Daoy (cell line): ENCODE measurements at regions not wholly inside any gene's neighbourhood (a gene's known extent, or its start where the extent isn't known, plus 50 kb on each side); places are given as distances from the start of the nearest gene placed in this dataset.

Experiments
- DNase-seq: peaks from one replicate; pipeline ENCODE4 v3.0.0-alpha.2; 2015; ENCODE audit warnings: low read depth

DNA sequence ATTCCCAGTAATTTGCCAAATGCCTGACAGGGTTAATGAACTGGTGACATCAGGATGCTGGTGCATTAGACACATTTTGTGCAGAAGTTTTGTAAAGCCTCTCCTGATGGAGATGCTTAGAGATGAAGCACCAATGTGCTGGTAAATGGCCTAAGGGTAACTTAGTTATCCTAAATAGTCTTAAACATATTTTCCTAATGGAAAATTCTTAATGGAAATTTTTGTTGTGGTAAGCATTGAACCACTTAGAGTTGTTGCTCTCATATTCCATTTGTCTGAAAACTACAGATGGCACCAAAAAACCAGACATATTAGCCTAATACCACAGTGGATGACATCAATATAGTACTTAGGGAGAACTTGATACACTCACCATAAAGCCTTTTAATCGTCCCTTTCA, 154.5 kb upstream of the ANK2 start:
- DNase-seq = no peak

GRCh38 chr4:112895811-112896608, 153.4 kb upstream of the ANK2 start:
- DNase-seq = peak; percentile 11

DNA sequence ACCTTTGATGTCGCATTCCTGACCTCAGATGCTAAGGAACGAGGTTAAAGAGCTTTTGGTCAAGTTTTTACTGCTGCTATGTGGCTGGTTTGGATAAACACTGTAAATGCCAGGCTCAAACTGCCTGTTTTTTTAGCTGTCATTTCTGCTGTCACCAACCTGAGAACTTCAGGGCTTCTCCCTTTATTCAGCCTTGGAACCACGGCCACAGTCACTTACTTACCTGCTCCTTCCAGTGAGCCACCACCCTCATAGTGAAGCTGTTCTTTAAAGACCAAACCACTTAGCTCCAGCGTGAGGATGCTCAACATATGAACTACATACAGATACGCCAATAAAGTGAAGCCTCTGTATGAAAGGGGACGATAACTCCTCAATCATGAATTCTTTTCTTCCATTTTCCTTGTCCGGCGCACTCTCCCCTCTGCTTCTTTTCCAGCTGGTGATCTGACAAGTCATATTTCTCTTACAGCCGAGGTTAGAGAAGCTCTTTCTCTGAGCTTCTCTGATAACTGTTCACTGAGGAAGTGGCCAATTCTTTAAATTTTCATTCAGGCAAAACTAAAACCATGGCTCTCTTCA, 152.8 kb upstream of the ANK2 start:
- no peak for DNase-seq

- DNase-seq = no peak
Measured at GRCh38 chr4:112897543-112897942, 151.9 kb upstream of the ANK2 start.

- DNase-seq = no peak
Measured at GRCh38 chr4:112898357-112899141, 150.9 kb upstream of the ANK2 start.

DNA sequence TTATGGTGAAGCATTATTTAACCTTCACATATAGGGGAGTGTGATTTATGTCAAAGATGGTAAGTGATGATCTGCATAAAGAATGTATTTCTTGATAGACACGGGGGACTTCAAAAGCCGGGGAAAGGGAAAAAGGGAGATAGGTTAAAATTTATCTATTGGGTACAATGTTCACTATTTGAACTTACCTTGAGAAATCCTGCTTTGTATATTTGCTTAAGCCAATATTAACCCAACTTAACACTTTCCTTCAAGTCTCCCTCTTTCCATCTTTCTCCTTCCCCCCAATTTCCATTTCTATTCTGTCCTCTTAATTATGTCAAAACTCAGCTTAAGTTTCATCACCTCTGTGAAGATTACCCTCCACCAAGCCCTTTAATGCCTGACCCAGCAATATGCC, 149.0 kb upstream of the ANK2 start:
- DNase-seq = no peak

DNA sequence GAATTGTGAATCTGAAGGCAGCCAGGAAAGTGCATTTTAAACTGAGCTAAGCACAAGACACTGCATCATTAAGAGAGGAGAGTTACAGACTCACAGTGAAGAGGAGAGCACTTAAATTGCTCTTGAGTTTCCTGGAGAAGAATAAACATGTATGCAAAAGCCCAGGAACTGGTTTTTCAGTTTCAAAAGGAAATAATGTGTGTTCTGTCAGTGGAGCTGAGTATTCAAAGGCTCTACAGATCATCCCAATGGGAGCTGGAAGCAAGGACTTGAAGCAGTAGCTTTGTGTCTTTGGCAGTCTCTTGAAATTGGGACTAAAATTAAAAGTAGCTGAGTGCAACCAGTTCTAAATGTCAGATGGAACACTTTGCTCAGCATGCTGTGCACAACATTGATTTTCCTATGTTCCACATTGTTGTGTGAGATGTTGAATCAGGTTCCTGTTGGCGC, 147.5 kb upstream of the ANK2 start:
- no peak for DNase-seq

- DNase-seq = no peak
Measured at GRCh38 chr4:112905728-112906127, 143.7 kb upstream of the ANK2 start.

DNA sequence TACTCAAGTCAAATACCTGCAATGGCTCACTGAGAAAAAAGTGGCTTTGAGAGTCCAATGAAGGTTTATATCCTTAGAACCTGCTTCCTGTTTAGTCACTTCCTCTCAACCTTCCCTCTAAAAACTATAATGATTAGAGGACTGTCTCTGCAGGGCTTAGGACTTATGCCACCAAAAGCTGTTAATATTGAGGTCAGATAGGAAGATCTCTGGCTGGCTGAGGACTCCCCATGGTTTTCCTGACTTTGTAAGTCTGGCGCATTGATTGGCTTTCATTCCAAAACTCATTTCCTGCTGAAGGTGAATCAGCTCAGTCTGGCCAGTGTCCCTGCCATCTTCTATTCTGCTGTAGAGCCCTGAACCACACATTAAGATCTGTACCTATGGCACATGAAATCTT, 140.9 kb upstream of the ANK2 start:
- peak; percentile 12 for DNase-seq

DNA sequence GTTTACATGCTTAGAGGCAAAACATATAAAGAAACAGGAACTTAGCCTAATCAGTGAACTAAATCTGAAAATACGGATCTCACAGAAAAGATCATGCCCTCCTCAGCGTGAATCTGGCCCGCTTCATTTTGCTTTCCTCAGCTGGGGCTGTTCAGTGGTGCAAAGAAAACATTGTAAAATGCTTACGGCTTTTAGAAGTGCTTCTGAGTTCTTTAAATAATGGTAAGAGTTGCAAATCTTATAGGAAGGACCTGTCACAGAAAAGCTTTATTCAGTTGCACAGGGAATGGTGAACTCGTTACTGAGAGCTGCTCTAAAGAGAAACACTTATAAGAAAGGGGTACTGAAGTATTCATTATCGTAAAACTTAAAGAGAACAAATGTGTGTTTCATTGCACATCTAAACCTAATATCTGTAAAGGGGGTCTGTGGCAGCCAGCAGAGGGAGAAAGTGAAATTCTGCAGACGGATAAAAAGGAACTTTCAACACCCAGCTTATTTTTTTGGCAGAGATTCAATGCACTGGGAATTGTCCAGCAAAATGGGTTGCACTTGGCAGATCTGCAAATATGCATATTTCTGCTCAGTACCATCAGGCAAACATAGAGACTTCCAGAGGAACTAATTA, 139.2 kb upstream of the ANK2 start:
- DNase-seq = no peak

- DNase-seq = peak; percentile 19
Measured at GRCh38 chr4:112916868-112917267, 132.6 kb upstream of the ANK2 start.

- DNase-seq = no peak
Measured at GRCh38 chr4:112923516-112923915, 125.9 kb upstream of the ANK2 start.

- DNase-seq = no peak
Measured at GRCh38 chr4:112926819-112927218, 122.6 kb upstream of the ANK2 start.

DNA sequence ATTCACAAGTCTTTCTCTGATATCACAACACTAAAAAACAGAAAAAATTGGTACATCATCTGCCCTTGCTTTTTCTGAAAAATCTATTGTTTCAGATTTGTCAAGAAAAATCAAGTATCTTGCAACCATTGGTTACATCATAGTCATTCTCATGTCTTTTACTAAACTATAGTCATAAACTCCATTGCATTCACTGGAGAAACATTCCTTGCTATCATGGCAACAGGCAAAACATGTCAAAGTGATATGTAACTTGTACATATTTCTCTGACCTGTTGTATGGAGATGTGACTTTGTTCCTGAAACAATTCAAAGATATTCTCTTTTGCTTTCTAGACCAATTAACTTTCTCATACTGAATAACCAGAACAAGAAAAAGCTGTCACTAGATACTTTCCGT, 121.9 kb upstream of the ANK2 start:
- no peak for DNase-seq

- no peak for DNase-seq
Measured at GRCh38 chr4:112931001-112931400, 118.5 kb upstream of the ANK2 start.

DNA sequence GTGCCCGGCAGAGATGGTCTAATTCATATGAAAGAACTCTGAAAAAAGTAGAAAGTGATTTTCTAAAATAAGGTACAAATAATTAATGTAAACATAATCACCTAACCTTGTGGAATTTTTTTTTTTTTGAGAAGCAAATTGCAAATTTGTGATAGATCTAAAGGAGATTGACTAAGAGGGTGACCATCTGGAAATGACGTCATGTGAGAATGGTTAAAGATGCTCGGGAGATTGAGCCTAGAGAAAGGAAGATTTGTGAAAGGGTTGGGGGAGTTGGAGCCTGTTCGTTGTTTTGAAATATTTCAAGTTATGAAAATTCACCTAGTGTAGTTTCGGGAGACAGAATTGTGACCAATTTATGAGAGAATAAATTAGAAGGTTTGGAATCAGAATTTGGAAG, 115.7 kb upstream of the ANK2 start:
- DNase-seq = no peak

GRCh38 chr4:112938461-112939058, 110.9 kb upstream of the ANK2 start:
- peak; percentile 2 for DNase-seq

DNA sequence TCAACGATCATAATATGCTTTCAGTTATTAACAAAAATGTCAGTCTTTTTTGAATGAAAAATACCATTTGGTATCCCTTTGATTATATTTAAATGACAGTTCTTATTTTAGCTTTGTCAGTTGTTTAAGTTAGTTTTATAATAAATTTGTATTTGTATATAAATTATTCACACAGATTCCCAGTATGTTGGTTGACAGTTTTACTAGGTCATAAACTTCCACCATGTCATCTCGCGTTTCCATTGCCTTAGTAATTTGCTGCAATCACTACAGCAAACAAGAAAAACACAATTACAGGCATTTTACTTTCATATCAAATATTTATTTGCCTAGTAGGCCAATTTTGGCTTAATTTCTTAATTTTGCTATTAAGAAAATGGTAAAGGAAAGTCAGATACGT, 109.6 kb upstream of the ANK2 start:
- DNase-seq = no peak

DNA sequence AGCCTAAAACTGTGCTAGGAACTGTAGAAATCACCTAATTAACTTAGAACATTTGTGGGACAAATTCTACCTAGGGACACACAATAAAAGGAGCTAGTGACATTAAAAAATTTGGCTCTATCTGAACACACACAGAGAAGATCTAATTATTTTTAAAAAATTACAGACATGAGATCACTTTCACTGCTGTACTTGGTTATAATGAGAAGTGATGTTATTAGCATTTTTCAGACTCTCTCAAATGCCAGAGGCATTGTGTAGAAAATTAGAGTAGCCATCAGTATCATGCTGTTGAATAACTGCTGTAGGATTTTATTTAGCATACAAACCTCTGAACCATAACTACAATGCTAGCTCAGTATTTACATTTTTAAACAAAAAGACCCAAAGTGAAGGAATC, 109.1 kb upstream of the ANK2 start:
- DNase-seq = no peak

DNA sequence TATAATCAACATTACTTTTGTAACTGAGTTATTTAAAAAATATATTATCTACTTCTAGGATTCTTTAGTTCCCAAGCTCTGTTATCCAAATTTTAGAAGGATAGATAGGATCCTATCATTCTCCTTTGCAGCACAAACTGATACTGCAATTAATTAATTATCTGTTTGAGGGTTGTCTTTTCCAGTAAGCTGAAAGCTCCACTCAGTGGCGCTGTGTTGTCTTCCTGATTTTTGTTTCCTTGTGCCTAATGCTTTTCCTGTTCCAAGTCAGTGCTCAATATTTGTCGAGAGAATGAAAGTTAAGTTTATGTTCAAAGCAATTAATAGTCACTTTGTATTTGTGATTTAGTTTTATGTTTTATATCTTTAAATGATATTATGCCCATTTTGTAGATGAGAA, 107.4 kb upstream of the ANK2 start:
- DNase-seq = no peak

DNA sequence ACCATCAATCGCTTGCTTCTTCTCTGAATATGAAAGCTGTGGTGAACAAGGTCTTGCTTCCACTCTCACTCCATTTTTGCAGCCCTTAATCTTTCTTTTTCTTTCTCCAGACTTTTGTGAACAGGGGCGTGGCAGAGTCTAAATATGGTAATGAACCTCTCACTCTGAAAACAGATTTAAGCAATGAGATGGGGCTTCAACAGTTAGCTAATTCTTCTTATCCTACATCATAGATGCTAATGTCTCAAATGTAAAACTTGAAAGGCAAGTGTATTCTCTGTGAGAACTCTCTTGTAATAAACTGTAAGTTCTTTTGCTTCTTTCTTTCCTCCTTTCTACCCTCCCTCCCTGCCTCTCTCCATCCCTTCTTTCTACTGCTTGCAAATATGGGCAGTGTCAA, 106.5 kb upstream of the ANK2 start:
- DNase-seq = no peak

GRCh38 chr4:112944006-112944405, 105.4 kb upstream of the ANK2 start:
- no peak for DNase-seq
